HFFc6 (cell line): ENCODE measurements at regions not wholly inside any gene's neighbourhood (a gene's known extent, or its start where the extent isn't known, plus 50 kb on each side); places are given as distances from the start of the nearest gene placed in this dataset.

Experiments used
- DNase-seq: peaks from one replicate; pipeline ENCODE4 v3.0.0-alpha.2; 2018
- H3K27ac Mint-ChIP-seq: 2 replicates; pipeline ENCODE4 v1.8.0; 2020; ENCODE audit warnings: mild to moderate bottlenecking, mixed read lengths
- H3K27me3 Mint-ChIP-seq: 2 replicates; pipeline ENCODE4 v1.8.0; 2021; ENCODE audit warnings: mild to moderate bottlenecking, moderate library complexity, mixed read lengths; ENCODE audit not compliant: insufficient read depth
- H3K36me3 Mint-ChIP-seq: 2 replicates; pipeline ENCODE4 v1.8.0; 2021; ENCODE audit warnings: low read depth, mixed read lengths
- H3K4me1 Mint-ChIP-seq: 2 replicates; pipeline ENCODE4 v1.8.0; 2020; ENCODE audit warnings: low read depth, mixed read lengths
- H3K4me3 Mint-ChIP-seq: 2 replicates; pipeline ENCODE4 v1.8.0; 2020; ENCODE audit warnings: mild to moderate bottlenecking, moderate library complexity, mixed read lengths
- H3K9me3 Mint-ChIP-seq: 2 replicates; pipeline ENCODE4 v1.8.0; 2020; ENCODE audit warnings: mild to moderate bottlenecking, mixed read lengths
- CTCF ChIP-seq: fragments of 200-600 bp; sonication (generic); IDR thresholded peaks from 2 replicates; pipeline ENCODE4 v1.5.0; 2021; ENCODE audit warnings: antibody characterized with exemption, mild to moderate bottlenecking

- Mint-ChIP-seq H3K4me1 (no peaks in the 10 kb centered on the region), H3K27ac (no peak overlapping the region), H3K9me3 (peaks cover 68% of the 10 kb centered on the region), H3K36me3 (no peaks in the 10 kb centered on the region), H3K27me3 (no peaks in the 10 kb centered on the region), H3K4me3 (no peak overlapping the region)
- no peak for DNase-seq
- TF ChIP-seq CTCF, result no peak
Observed at GRCh38 chr14:82419933-82420332, 886.3 kb upstream of the SEL1L start.

GRCh38 chr14:82420871-82421270 is 887.2 kb upstream of the SEL1L start:
- Mint-ChIP-seq H3K4me3 (no peak overlapping the region), H3K27ac (no peak overlapping the region), H3K4me1 (no peaks in the 10 kb centered on the region), H3K9me3 (peaks cover 59% of the 10 kb centered on the region), H3K27me3 (no peaks in the 10 kb centered on the region), H3K36me3 (no peaks in the 10 kb centered on the region)
- no peak for TF ChIP-seq CTCF
- DNase-seq, result no peak

- H3K27me3 Mint-ChIP-seq, result no peaks in the 10 kb centered on the region
- H3K4me3 Mint-ChIP-seq, result no peak overlapping the region
- DNase-seq, result no peak
- TF ChIP-seq CTCF, result no peak
- no peaks in the 10 kb centered on the region for H3K36me3 Mint-ChIP-seq
- H3K4me1 Mint-ChIP-seq, result no peaks in the 10 kb centered on the region
- peaks cover 57% of the 10 kb centered on the region for H3K9me3 Mint-ChIP-seq
- no peak overlapping the region for H3K27ac Mint-ChIP-seq
Observed at GRCh38 chr14:82421286-82421685, 887.6 kb upstream of the SEL1L start.

- no peak for DNase-seq
- Mint-ChIP-seq H3K9me3 (peaks cover 62% of the 10 kb centered on the region), H3K27ac (no peak overlapping the region), H3K4me1 (no peaks in the 10 kb centered on the region), H3K4me3 (no peak overlapping the region), H3K36me3 (no peaks in the 10 kb centered on the region), H3K27me3 (no peaks in the 10 kb centered on the region)
- no peak for TF ChIP-seq CTCF
Observed at GRCh38 chr14:82422230-82422629, 888.6 kb upstream of the SEL1L start.

- Mint-ChIP-seq H3K27ac (no peak overlapping the region), H3K4me3 (no peak overlapping the region), H3K9me3 (peaks cover 55% of the 10 kb centered on the region), H3K27me3 (no peaks in the 10 kb centered on the region), H3K36me3 (no peaks in the 10 kb centered on the region), H3K4me1 (no peaks in the 10 kb centered on the region)
- no peak for DNase-seq
- TF ChIP-seq CTCF, result no peak
Observed at GRCh38 chr14:82425261-82425660, 891.6 kb upstream of the SEL1L start.

- peaks cover 46% of the 10 kb centered on the region for H3K9me3 Mint-ChIP-seq
- no peak for DNase-seq
- no peaks in the 10 kb centered on the region for H3K4me1 Mint-ChIP-seq
Observed at GRCh38 chr14:82431031-82431430, 897.4 kb upstream of the SEL1L start.

More at GRCh38 chr14:82431031-82431430, 897.4 kb upstream of the SEL1L start:
- Mint-ChIP-seq H3K27me3 (no peaks in the 10 kb centered on the region), H3K27ac (no peak overlapping the region), H3K36me3 (no peaks in the 10 kb centered on the region), H3K4me3 (no peak overlapping the region)
- no peak for TF ChIP-seq CTCF
